T-helper 17 cell (primary cell): ENCODE measurements at regions not wholly inside any gene's neighbourhood (a gene's known extent, or its start where the extent isn't known, plus 50 kb on each side); places are given as distances from the start of the nearest gene placed in this dataset.
"Not testable (repeated sequence)": the region's sequence is repeated elsewhere in the genome, so short reads cannot be mapped to it uniquely, and the experiment has no call there.

Experiments
- ATAC-seq: fragments of 150-1000 bp; cut with Tn5 transposase; 2 replicates; pipeline ENCODE4 v1.10.0; 2021; ENCODE audit warnings: mild to moderate bottlenecking, moderate library complexity
- DNase-seq, 3 donors: peaks; one replicate each; pipeline versions ENCODE4 v3.0.0 to v3.0.0-alpha.2; 2020 to 2021
- H3K9me3 ChIP-seq: one replicate; pipeline ENCODE4 v1.7.0; 2013; ENCODE audit warnings: low read length, mild to moderate bottlenecking; ENCODE audit not compliant: control insufficient read depth, poor library complexity, severe bottlenecking
- H3K27ac Mint-ChIP-seq: one replicate; pipeline ENCODE4 v1.8.0; 2022; ENCODE audit warnings: mild to moderate bottlenecking, moderate library complexity, mixed read lengths
- H3K27me3 Mint-ChIP-seq: one replicate; pipeline ENCODE4 v1.8.0; 2022; ENCODE audit warnings: mixed read lengths
- H3K36me3 Mint-ChIP-seq: one replicate; pipeline ENCODE4 v1.8.0; 2022; ENCODE audit warnings: low read depth, mixed read lengths
- H3K4me1 Mint-ChIP-seq: one replicate; pipeline ENCODE4 v1.8.0; 2022; ENCODE audit warnings: mild to moderate bottlenecking, mixed read lengths
- H3K4me3 Mint-ChIP-seq: one replicate; pipeline ENCODE4 v1.8.0; 2022; ENCODE audit warnings: mild to moderate bottlenecking, moderate library complexity, mixed read lengths

DNA sequence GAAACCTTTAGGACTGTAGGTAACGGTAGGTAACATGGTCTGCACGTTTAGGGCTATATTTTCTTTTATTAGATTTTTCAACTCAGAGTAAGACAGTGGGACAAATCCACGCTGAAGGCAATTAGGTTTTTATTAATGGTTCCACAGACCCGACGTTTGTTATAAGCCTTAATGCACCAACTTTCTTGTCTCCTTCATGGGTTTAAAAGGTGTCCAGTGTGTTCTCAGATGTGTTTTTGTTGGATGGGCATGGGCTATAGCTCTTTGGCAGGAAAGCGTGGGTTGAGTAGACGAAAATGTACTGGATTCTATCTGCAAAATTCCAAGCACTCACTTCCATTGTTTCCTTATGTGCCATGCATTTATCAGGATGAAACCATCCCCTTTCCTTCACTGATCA is 88.0 kb upstream of the SIM2 start:
- Mint-ChIP-seq H3K36me3 (peaks cover 2% of the 10 kb centered on the region), H3K27ac (no peak overlapping the region), H3K4me3 (no peak overlapping the region), H3K27me3 (peaks cover 46% of the 10 kb centered on the region), H3K4me1 (no peaks in the 10 kb centered on the region)
- DNase-seq (no peak), ATAC-seq (no peak)
- no peaks in the 10 kb centered on the region for H3K9me3 ChIP-seq

DNA sequence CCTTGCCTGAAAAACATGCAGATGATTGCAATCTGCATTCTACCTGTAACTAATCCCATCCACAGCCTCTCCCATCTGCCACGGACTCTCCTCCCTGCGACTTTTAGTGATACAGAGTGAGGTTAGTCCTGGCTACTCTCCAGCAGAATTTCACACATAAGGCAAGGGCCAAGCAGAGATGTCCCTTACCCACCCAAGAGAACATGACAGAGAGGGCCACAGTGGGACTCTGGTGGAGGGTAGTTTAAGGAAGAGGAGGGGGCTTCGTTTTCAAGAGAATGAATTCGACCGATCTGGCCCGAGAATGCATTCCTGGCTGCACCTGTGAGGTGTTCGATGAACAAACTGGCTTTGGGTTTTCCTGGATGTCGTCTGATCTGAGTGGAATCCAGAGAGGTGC is 87.5 kb upstream of the SIM2 start:
- Mint-ChIP-seq H3K27ac (no peak overlapping the region), H3K27me3 (peaks cover 46% of the 10 kb centered on the region), H3K4me3 (no peak overlapping the region), H3K36me3 (peaks cover 2% of the 10 kb centered on the region), H3K4me1 (no peaks in the 10 kb centered on the region)
- DNase-seq (no peak), ATAC-seq (no peak)
- no peaks in the 10 kb centered on the region for H3K9me3 ChIP-seq

DNA sequence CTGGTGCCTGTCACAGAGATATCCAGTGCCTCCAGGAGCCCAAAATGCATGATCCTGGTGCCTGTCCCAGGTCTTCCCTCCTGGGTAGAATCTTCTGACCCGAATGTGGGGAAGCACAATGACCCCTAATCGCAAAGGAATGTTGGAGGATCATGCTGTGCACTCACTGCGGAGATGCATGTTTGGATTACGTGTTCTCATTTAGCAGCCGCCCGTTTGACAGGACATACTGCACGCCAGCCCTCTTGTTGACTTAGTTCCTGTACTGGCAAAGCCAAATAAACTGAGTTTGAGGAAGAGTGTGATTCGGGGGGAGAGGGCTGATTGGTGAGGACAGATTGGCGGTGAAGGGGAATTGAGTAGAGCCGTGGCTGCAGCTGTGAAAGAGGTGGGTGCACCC is 85.9 kb upstream of the SIM2 start:
- Mint-ChIP-seq H3K27ac (no peak overlapping the region), H3K36me3 (no peaks in the 10 kb centered on the region), H3K4me3 (no peak overlapping the region), H3K27me3 (peaks cover 32% of the 10 kb centered on the region), H3K4me1 (no peaks in the 10 kb centered on the region)
- ATAC-seq (no peak), DNase-seq (no peak)
- no peaks in the 10 kb centered on the region for H3K9me3 ChIP-seq

DNA sequence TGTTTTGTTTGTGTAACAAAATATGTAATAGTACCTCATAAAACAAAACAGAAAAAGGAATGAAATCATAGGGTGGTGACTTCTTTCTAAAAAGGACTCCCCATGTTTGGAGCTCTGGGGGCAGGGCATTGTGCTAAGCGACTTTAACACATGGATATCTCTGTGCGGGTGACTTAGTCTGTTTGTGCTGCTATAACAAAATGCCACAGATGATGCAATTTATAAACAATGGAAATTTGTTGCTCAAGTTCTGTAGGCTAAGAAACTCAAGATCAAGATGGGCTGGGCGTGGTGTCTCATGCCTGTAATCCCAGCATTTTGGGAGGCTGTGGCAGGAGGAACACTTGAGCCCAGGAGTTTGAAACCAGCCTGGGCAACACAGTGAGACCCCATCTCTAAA is 85.4 kb upstream of the SIM2 start:
- H3K27ac Mint-ChIP-seq: no peak overlapping the region
- no peaks in the 10 kb centered on the region for H3K4me1 Mint-ChIP-seq
- H3K27me3 Mint-ChIP-seq: peaks cover 32% of the 10 kb centered on the region
- DNase-seq (no peak), ATAC-seq (no peak)
- no peaks in the 10 kb centered on the region for H3K36me3 Mint-ChIP-seq
- H3K9me3 ChIP-seq: no peaks in the 10 kb centered on the region
- H3K4me3 Mint-ChIP-seq: no peak overlapping the region

DNA sequence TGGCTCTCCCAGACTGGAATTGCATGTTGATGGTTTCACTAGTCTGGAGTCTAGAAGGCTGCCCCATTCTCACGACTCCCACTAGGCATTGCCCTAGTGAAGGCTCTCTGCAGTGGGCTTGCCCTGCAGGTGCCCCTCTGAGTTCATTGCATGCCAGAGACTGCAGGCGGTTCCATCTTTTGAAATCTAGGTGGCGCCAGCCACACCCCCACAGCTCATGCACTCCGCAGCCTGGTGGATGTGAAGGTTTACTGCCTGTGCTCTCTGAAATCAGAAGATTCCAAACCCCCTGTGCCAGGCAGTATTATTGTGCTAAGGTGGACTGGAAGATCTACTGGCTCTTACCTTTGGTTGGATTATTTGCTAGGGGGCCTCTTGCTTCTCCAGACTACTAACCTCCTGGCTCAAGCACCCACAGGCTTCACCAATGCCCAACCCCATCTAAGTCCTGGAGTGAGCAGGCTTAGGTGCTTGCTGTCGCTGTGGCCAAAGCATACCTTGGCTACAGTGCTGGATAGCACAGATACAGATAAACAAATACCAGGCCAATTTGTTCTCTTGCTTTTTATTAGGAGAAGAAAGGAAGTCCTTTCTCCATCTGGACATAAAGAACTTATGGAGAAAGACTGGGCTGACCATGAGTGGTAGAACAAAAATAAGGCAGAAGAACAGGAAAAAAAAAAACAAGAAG is 83.5 kb upstream of the SIM2 start:
- no peak overlapping the region for H3K27ac Mint-ChIP-seq
- no peaks in the 10 kb centered on the region for H3K4me1 Mint-ChIP-seq

DNA sequence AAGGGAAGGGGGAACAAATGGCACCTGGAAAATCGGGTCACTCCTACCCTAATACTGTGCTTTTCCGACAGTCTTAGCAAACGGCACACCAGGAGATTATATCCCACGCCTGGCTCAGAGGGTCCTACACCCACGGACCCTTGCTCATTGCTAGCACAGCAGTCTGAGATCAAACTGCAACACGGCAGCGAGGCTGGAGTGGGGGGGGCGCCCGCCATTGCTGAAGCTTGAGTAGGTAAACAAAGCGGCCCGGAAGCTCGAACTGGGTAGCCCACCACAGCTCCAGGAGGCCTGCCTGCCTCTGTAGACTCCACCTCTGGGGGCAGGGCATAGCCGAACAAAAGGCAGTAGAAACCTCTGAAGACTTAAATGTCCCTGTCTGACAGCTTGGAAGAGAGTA is 82.1 kb upstream of the SIM2 start:
- not testable (repeated sequence) for ATAC-seq, H3K36me3 Mint-ChIP-seq, DNase-seq, H3K4me3 Mint-ChIP-seq, H3K27ac Mint-ChIP-seq, H3K4me1 Mint-ChIP-seq, H3K9me3 ChIP-seq
- peaks cover 25% of the 10 kb centered on the region for H3K27me3 Mint-ChIP-seq

More for the DNA sequence above, 83.5 kb upstream of the SIM2 start:
- ATAC-seq (no peak), DNase-seq (no peak)
- H3K27me3 Mint-ChIP-seq: peaks cover 32% of the 10 kb centered on the region
- H3K36me3 Mint-ChIP-seq: no peaks in the 10 kb centered on the region
- H3K4me3 Mint-ChIP-seq: no peak overlapping the region
- H3K9me3 ChIP-seq: no peaks in the 10 kb centered on the region

DNA sequence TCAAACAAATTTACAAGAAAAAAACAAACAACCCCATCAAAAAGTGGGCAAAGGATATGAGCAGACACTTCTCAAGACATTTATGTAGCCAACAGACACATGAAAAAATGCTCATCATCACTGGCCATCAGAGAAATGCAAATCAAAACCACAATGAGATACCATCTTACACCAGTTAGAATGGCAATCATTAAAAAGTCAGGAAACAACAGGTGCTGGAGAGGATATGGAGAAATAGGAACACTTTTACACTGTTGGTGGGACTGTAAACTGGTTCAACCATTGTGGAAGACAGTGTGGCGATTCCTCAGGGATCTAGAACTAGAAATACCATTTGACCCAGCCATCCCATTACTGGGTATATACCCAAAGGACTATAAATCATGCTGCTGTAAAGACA is 77.1 kb upstream of the SIM2 start:
- DNase-seq, H3K27me3 Mint-ChIP-seq, H3K27ac Mint-ChIP-seq, H3K9me3 ChIP-seq, H3K36me3 Mint-ChIP-seq, H3K4me1 Mint-ChIP-seq, H3K4me3 Mint-ChIP-seq, ATAC-seq: not testable (repeated sequence)

DNA sequence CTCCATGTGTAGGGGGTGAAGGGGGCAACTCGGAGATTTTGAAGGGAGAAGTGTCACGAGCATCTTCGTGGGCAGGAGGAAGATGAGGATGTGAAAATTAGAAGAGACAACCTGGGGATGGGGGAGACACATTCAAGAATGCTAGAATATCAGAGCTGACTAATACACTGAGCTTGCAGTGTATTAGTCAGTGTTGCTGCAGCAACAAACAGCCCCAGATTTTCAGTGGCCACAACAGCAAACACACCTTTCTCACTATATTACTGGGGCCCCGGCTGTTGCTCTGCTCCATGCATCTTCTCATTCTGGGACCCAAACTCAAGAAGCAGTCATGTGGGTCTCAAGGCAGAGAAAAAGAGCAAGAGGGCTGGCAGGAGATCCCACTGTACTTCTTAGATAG is 74.8 kb upstream of the SIM2 start:
- H3K9me3 ChIP-seq: no peaks in the 10 kb centered on the region
- no peak overlapping the region for H3K27ac Mint-ChIP-seq
- H3K4me3 Mint-ChIP-seq: no peak overlapping the region
- H3K4me1 Mint-ChIP-seq: no peaks in the 10 kb centered on the region
- H3K27me3 Mint-ChIP-seq: peaks cover 18% of the 10 kb centered on the region
- ATAC-seq (no peak), DNase-seq (no peak)
- no peaks in the 10 kb centered on the region for H3K36me3 Mint-ChIP-seq

DNA sequence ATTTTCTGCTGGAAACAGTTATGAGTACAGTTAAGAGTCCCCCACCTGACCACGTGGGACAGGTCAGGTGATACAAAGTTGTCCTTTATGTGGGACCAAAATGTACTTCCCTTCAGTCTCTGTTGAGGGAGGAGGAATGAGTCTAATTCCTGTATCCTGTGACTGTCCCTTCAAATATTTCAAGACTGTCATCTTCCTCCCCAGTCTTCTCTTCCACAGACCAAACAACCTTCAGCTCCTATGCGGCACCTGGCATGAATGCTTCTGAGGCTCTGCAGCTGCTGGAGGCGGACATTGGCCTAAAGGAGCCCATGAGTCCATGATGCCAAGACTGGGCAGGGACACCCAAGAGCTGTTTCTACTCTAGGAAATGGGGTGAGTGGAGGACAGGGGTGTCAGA is 72.1 kb upstream of the SIM2 start:
- no peaks in the 10 kb centered on the region for H3K9me3 ChIP-seq
- Mint-ChIP-seq H3K36me3 (no peaks in the 10 kb centered on the region), H3K27ac (no peak overlapping the region), H3K27me3 (peaks cover 36% of the 10 kb centered on the region), H3K4me1 (no peaks in the 10 kb centered on the region), H3K4me3 (no peak overlapping the region)
- no peak for DNase-seq
- ATAC-seq: no peak

DNA sequence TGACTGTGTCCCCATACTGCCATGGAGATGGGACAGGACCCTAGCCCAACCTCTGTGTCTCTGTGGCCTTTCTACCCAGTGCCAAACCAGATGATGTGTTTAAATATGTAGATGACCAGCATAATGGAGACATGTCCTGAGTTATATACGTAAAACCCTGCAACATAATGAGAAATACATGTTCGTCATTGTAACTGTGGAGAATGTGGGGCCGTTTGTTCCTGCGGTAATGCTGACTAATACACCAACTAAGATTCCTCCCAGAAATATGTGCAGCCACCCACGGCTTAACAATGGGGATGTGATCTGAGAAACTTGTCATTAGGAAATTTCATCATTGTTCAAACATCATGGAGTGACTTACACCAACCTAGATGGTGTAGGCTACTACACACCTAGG is 71.7 kb upstream of the SIM2 start:
- H3K9me3 ChIP-seq: no peaks in the 10 kb centered on the region

DNA sequence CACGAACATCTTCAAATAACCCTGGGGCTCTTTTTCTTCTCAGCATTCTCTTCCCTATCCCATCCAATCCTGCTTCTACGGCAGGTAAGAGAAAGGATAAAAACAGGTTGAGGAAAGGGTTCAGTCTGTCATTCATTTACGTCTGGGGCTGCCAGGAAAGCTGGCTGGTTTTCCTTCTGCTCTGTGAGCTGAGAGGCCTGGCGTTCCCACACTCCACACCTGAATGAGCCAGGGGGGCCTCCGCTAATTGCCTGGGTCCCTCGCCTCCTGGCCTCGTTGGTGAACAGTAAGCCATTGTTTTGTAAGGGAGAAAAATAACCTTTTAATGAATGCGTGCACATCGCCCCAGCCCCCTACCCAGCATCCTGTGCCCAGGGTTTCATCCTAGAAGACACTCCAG is 70.8 kb upstream of the SIM2 start:
- no peaks in the 10 kb centered on the region for H3K9me3 ChIP-seq
- Mint-ChIP-seq H3K27ac (no peak overlapping the region), H3K4me1 (no peaks in the 10 kb centered on the region), H3K4me3 (no peak overlapping the region), H3K27me3 (peaks cover 40% of the 10 kb centered on the region), H3K36me3 (no peaks in the 10 kb centered on the region)
- DNase-seq: no peak
- ATAC-seq: no peak

More for the DNA sequence above, 71.7 kb upstream of the SIM2 start:
- ATAC-seq (no peak), DNase-seq (no peak)
- H3K4me3 Mint-ChIP-seq: no peak overlapping the region
- no peaks in the 10 kb centered on the region for H3K36me3 Mint-ChIP-seq
- H3K4me1 Mint-ChIP-seq: no peaks in the 10 kb centered on the region
- H3K27me3 Mint-ChIP-seq: peaks cover 36% of the 10 kb centered on the region
- no peak overlapping the region for H3K27ac Mint-ChIP-seq

DNA sequence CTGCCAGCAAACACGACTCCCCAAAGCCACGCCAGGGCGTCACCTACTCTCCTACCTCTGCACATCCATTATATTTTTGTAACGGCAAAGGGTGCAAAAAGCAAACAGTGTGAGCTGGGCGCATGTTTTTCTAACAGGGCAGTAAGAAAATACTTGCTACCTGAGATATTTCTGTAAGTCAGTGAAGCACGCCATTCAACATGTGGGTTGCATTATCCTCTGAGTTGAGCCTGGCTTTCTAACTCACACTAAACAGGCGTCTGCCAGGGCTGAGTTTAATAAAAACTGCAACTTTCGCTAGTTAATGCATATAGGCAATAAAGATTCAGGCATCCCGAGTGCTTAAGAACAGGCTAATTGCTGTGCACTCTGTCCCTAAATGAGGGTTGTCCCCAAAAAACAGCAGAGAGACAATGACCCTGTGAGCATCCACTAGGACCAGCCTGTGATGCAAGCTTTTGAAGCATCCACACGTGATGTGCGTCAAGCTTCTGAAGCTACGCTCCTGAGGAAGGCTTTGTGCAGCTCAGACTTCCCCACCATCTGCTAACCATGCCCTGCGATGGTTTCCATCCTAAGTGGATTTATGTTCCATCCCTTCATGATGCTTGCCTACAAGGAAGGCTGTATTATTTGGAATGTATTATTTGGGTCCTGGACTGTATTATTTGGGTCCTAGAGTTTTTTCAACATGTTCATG is 70.0 kb upstream of the SIM2 start:
- Mint-ChIP-seq H3K4me3 (no peak overlapping the region), H3K27me3 (peaks cover 46% of the 10 kb centered on the region), H3K4me1 (no peaks in the 10 kb centered on the region), H3K27ac (no peak overlapping the region), H3K36me3 (no peaks in the 10 kb centered on the region)
- no peak for DNase-seq
- H3K9me3 ChIP-seq: no peaks in the 10 kb centered on the region
- ATAC-seq: no peak

DNA sequence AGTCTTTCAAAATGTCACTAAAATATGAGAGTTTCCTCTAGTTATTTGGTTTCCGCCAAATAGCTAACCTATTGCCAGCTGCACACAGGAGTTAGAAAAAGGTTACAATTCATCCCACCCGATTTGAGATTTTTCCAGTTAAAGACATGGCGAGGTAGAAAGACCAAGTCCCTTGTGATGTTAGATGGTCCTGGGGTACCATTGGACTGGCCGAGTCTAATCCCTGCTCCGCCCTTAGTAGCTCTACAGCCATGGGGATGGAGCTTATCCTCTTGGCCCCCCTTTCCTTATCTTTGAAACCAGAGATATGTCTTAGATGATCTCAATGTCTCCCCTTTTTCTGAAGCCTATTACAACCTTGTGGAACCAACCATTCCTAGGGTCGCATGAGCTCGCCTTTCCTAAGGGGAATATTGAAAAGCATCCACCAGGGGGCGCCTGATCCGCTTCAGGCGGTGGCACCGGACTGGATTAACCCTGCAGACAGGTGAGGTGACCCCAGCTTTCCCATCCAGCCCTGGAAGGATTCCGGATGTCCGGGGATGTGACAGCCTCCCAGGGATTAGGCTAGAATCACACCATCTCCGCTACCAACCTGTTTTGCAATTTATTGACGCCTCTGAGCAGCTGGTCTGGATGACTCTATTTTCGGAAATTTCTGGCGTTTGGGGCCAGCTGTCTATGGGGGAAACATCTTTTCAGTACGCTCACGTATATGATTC is 68.3 kb upstream of the SIM2 start:
- Mint-ChIP-seq H3K27ac (no peak overlapping the region), H3K27me3 (peaks cover 46% of the 10 kb centered on the region), H3K4me1 (no peaks in the 10 kb centered on the region), H3K36me3 (no peaks in the 10 kb centered on the region), H3K4me3 (no peak overlapping the region)
- DNase-seq: peak; percentile 16 to 56 (median 39)
- no peak for ATAC-seq
- no peaks in the 10 kb centered on the region for H3K9me3 ChIP-seq
